Body of pancreas (tissue), 4 donors: ENCODE measurements at regions not wholly inside any gene's neighbourhood (a gene's known extent, or its start where the extent isn't known, plus 50 kb on each side); places are given as distances from the start of the nearest gene placed in this dataset.

Experiments
- ATAC-seq: fragments of 150-250 bp; one replicate; pipeline ENCODE4 v1.9.1; 2016
- DNase-seq, 4 donors: peaks; one replicate each; pipeline ENCODE4 v3.0.0-alpha.2; 2019
- H3K27ac ChIP-seq, 4 donors: fragments of 200-600 bp; sonication (generic); 1 replicate in 3 of 4; 2 replicates in 1 of 4; pipeline versions ENCODE4 v1.5.1 to v1.6.1; 2016 to 2019; ENCODE audit warnings: mild to moderate bottlenecking in 1 of 4, mixed read lengths in 1 of 4, moderate library complexity in 1 of 4
- H3K27me3 ChIP-seq, 2 donors: fragments of 200-600 bp; sonication (generic); one replicate each; pipeline ENCODE4 v1.6.0; 2016; ENCODE audit warnings: mild to moderate bottlenecking in 1 of 2
- H3K36me3 ChIP-seq, 2 donors: fragments of 200-600 bp; sonication (generic); replicated peaks in 1 of 2; 2 replicates each; pipeline ENCODE4 v1.5.1; 2016; ENCODE audit warnings: low read depth in 2 of 2; ENCODE audit not compliant: insufficient read depth in 1 of 2
- H3K4me1 ChIP-seq: fragments of 200-600 bp; sonication (generic); one replicate; pipeline ENCODE4 v1.6.0; 2016
- H3K4me3 ChIP-seq, 2 donors: fragments of 200-600 bp; sonication (generic); 1 replicate in 1 of 2; 2 replicates in 1 of 2; pipeline ENCODE4 v1.5.1; 2016 to 2019
- H3K9me3 ChIP-seq, 3 donors: fragments of 200-600 bp; sonication (generic); 1 replicate in 2 of 3; 2 replicates in 1 of 3; pipeline ENCODE4 v1.5.1; 2016
- POLR2A ChIP-seq, 3 donors: fragments of 450-650 bp; IDR thresholded peaks; one replicate each; pipeline ENCODE4 v1.6.1; 2016; ENCODE audit warnings: antibody characterized with exemption in 3 of 3, mild to moderate bottlenecking in 2 of 3
- WGBS, 2 donors: methylation state at CpG; one replicate each; pipeline ENCODE4 v1.1.5; 2017; 5-methylcytosine and 5-hydroxymethylcytosine counted together
- intact Hi-C: fragments of 100-400 bp; cut with DNase I; formaldehyde crosslinking; loops from one replicate; pipeline ENCODE4 v1.15.1; 2023
- TF ChIP-seq, protein P1 (sequence below), 7 experiments: fragments of 450-650 bp in 4 of 7; fragments of 200-600 bp in 3 of 7; sonication (generic) in 3 of 7; IDR thresholded peaks; one replicate each; pipeline ENCODE4 v1.5.1; 2016 to 2019; ENCODE audit warnings: antibody characterized with exemption in 7 of 7

DNA sequence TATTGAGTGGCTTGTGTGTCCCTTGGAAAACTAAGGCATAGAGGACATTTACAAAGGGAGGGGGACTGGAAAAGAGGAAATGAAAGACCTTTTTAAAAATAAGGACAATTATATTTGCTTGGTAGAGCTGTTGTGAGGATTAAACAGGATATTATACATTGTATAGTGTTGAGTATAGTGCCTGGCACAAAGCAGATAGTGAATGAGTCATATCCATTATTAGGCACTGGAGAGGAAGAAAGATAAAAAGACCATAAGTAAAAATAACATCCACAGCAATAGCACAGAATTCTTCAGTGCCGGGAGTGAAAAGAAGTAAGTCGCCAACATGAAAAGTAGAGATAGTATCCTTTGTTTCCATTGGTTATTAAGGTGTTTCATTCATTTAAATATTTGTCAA is 623.3 kb downstream of the PDCD6IP start:
- H3K4me3 ChIP-seq: no peak overlapping the region
- H3K27ac ChIP-seq: no peak overlapping the region
- no peaks in the 10 kb centered on the region for H3K9me3 ChIP-seq
- WGBS, 2 donors: 72 to 86% methylated on average over 2 of the region's 2 CpGs
- ATAC-seq (no peak), DNase-seq (no peak)
- no peaks in the 10 kb centered on the region for H3K27me3 ChIP-seq
- no peaks in the 10 kb centered on the region for H3K4me1 ChIP-seq
- TF ChIP-seq, protein P1, sequence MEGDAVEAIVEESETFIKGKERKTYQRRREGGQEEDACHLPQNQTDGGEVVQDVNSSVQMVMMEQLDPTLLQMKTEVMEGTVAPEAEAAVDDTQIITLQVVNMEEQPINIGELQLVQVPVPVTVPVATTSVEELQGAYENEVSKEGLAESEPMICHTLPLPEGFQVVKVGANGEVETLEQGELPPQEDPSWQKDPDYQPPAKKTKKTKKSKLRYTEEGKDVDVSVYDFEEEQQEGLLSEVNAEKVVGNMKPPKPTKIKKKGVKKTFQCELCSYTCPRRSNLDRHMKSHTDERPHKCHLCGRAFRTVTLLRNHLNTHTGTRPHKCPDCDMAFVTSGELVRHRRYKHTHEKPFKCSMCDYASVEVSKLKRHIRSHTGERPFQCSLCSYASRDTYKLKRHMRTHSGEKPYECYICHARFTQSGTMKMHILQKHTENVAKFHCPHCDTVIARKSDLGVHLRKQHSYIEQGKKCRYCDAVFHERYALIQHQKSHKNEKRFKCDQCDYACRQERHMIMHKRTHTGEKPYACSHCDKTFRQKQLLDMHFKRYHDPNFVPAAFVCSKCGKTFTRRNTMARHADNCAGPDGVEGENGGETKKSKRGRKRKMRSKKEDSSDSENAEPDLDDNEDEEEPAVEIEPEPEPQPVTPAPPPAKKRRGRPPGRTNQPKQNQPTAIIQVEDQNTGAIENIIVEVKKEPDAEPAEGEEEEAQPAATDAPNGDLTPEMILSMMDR (IDR thresholded peaks at IDR 0.05): no peak
- TF ChIP-seq POLR2A (IDR thresholded peaks at IDR 0.05): no peak
- intact Hi-C loops: no loop called here
- no peaks in the 10 kb centered on the region for H3K36me3 ChIP-seq

GRCh38 chr3:34439796-34440195 is 641.4 kb downstream of the PDCD6IP start:
- H3K9me3 ChIP-seq: peaks cover 0 to 6% (median 0%) of the 10 kb centered on the region in 3 donors
- no peak for ATAC-seq
- TF ChIP-seq, protein P1 (IDR thresholded peaks at IDR 0.05): no peak
- no peak for TF ChIP-seq POLR2A (IDR thresholded peaks at IDR 0.05)
- no peak overlapping the region for H3K4me3 ChIP-seq
- intact Hi-C loops: no loop called here
- WGBS, 2 donors: 60 to 64% methylated on average over 2 of the region's 2 CpGs
- DNase-seq: no peak
- H3K27me3 ChIP-seq: no peaks in the 10 kb centered on the region
- no peaks in the 10 kb centered on the region for H3K4me1 ChIP-seq
- H3K27ac ChIP-seq: no peak overlapping the region
- H3K36me3 ChIP-seq: no peaks in the 10 kb centered on the region

GRCh38 chr3:34444137-34444536 is 645.7 kb downstream of the PDCD6IP start:
- DNase-seq (no peak), ATAC-seq (no peak)
- Histone ChIP-seq H3K27ac (no peak overlapping the region), H3K27me3 (no peaks in the 10 kb centered on the region), H3K9me3 (peaks cover 0 to 6% (median 0%) of the 10 kb centered on the region in 3 donors), H3K4me3 (no peak overlapping the region), H3K4me1 (no peaks in the 10 kb centered on the region), H3K36me3 (no peaks in the 10 kb centered on the region)
- intact Hi-C loops: no loop called here
- TF ChIP-seq, protein P1 (IDR thresholded peaks at IDR 0.05): no peak
- TF ChIP-seq POLR2A (IDR thresholded peaks at IDR 0.05): no peak

- no peak overlapping the region for H3K27ac ChIP-seq
- intact Hi-C loops: no loop called here
- no peak overlapping the region for H3K4me3 ChIP-seq
- no peaks in the 10 kb centered on the region for H3K36me3 ChIP-seq
- 31 to 47% methylated on average over 3 of the region's 3 CpGs for WGBS, 2 donors
- no peaks in the 10 kb centered on the region for H3K27me3 ChIP-seq
- TF ChIP-seq, protein P1 (IDR thresholded peaks at IDR 0.05): no peak
- no peak for TF ChIP-seq POLR2A (IDR thresholded peaks at IDR 0.05)
- no peaks in the 10 kb centered on the region for H3K4me1 ChIP-seq
- no peak for ATAC-seq
- DNase-seq: no peak
- H3K9me3 ChIP-seq: peaks cover 0 to under 1% (median 0%) of the 10 kb centered on the region in 3 donors
These were observed 650.9 kb downstream of the PDCD6IP start for GRCh38 chr3:34449305-34449704.

GRCh38 chr3:34463414-34463813 is 665.0 kb downstream of the PDCD6IP start:
- no peak for ATAC-seq
- TF ChIP-seq, protein P1 (IDR thresholded peaks at IDR 0.05): no peak
- TF ChIP-seq POLR2A (IDR thresholded peaks at IDR 0.05): no peak
- DNase-seq: no peak
- H3K36me3 ChIP-seq: no peaks in the 10 kb centered on the region
- H3K4me1 ChIP-seq: no peaks in the 10 kb centered on the region
- no peak overlapping the region for H3K27ac ChIP-seq
- 56 to 88% methylated on average over 1 of the region's 1 CpG for whole genome bisulfite sequencing, 2 donors
- intact Hi-C loops: no loop called here
- no peak overlapping the region for H3K4me3 ChIP-seq
- H3K27me3 ChIP-seq: no peaks in the 10 kb centered on the region
- H3K9me3 ChIP-seq: peaks cover 0 to 5% (median 0%) of the 10 kb centered on the region in 3 donors
